Testis (tissue), 2 donors: ENCODE measurements at regions not wholly inside any gene's neighbourhood (a gene's known extent, or its start where the extent isn't known, plus 50 kb on each side); places are given as distances from the start of the nearest gene placed in this dataset.

ENCODE experiments used
- POLR2A ChIP-seq: fragments of 450-650 bp; IDR thresholded peaks from one replicate; pipeline ENCODE4 v1.6.1; 2017; ENCODE audit warnings: antibody characterized with exemption, mild to moderate bottlenecking, moderate library complexity
- TF ChIP-seq, protein P1 (sequence below), 3 experiments: fragments of 450-650 bp in 2 of 3; fragments of 200-600 bp in 1 of 3; sonication (generic) in 1 of 3; IDR thresholded peaks; one replicate each; pipeline ENCODE4 v1.5.1; 2016 to 2019; ENCODE audit warnings: antibody characterized with exemption in 3 of 3, mild to moderate bottlenecking in 2 of 3, moderate library complexity in 1 of 3

- TF ChIP-seq, protein P1, sequence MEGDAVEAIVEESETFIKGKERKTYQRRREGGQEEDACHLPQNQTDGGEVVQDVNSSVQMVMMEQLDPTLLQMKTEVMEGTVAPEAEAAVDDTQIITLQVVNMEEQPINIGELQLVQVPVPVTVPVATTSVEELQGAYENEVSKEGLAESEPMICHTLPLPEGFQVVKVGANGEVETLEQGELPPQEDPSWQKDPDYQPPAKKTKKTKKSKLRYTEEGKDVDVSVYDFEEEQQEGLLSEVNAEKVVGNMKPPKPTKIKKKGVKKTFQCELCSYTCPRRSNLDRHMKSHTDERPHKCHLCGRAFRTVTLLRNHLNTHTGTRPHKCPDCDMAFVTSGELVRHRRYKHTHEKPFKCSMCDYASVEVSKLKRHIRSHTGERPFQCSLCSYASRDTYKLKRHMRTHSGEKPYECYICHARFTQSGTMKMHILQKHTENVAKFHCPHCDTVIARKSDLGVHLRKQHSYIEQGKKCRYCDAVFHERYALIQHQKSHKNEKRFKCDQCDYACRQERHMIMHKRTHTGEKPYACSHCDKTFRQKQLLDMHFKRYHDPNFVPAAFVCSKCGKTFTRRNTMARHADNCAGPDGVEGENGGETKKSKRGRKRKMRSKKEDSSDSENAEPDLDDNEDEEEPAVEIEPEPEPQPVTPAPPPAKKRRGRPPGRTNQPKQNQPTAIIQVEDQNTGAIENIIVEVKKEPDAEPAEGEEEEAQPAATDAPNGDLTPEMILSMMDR (IDR thresholded peaks at IDR 0.05): no peak
- no peak for TF ChIP-seq POLR2A
These were observed 310.1 kb downstream of the RAB28 start for GRCh38 chr4:13174001-13174400.
